SK-N-SH treated with all-trans-retinoic acid at 6 μM for 48 hours (cell line): ENCODE measurements at regions not wholly inside any gene's neighbourhood (a gene's known extent, or its start where the extent isn't known, plus 50 kb on each side); places are given as distances from the start of the nearest gene placed in this dataset.

Experiments used
- ATAC-seq: fragments of 200-7000 bp; cut with Tn5 transposase; 3 replicates; pipeline ENCODE4 v1.9.1; 2020; ENCODE audit warnings: mild to moderate bottlenecking, moderate library complexity
- ARNTL ChIP-seq: fragments of 450-650 bp; formaldehyde crosslinking; IDR thresholded peaks from 2 replicates; pipeline ENCODE4 v1.5.0; 2020; ENCODE audit warnings: low read depth, mild to moderate bottlenecking, moderate library complexity, borderline replicate concordance
- CREB5 ChIP-seq: fragments of 250-450 bp; sonication (Bioruptor Pico); IDR thresholded peaks from 2 replicates; pipeline ENCODE4 v1.5.1; 2020; ENCODE audit warnings: low read depth, mild to moderate bottlenecking, moderate library complexity
- CSDC2 ChIP-seq: fragments of 250-450 bp; sonication (Bioruptor Pico); IDR thresholded peaks from 2 replicates; pipeline ENCODE4 v1.5.0; 2020; ENCODE audit warnings: mild to moderate bottlenecking, moderate library complexity
- ESRRG ChIP-seq: fragments of 250-450 bp; sonication (Bioruptor Pico); IDR thresholded peaks from 2 replicates; pipeline ENCODE4 v1.6.1; 2021; ENCODE audit warnings: mild to moderate bottlenecking
- GLIS3 ChIP-seq: fragments of 250-450 bp; sonication (Bioruptor Pico); IDR thresholded peaks from 2 replicates; pipeline ENCODE4 v1.5.0; 2020; ENCODE audit warnings: mild to moderate bottlenecking, moderate library complexity
- ISL1 ChIP-seq: fragments of 250-450 bp; sonication (Bioruptor Pico); IDR thresholded peaks from 2 replicates; pipeline ENCODE4 v2.1.2; 2022; ENCODE audit warnings: mild to moderate bottlenecking, moderate library complexity
- OSR1 ChIP-seq: fragments of 250-450 bp; sonication (Bioruptor Pico); IDR thresholded peaks from 2 replicates; pipeline ENCODE4 v1.8.0; 2022; ENCODE audit warnings: moderate library complexity, mild to moderate bottlenecking, inconsistent platforms
- POU6F1 ChIP-seq: fragments of 250-450 bp; sonication (Bioruptor Pico); IDR thresholded peaks from 2 replicates; pipeline ENCODE4 v1.8.0; 2021; ENCODE audit warnings: low read depth, mild to moderate bottlenecking, moderate library complexity, borderline replicate concordance
- PPARA ChIP-seq: fragments of 250-450 bp; sonication (Bioruptor Pico); IDR thresholded peaks from 2 replicates; pipeline ENCODE4 v1.5.0; 2020; ENCODE audit warnings: mild to moderate bottlenecking, borderline replicate concordance
- RARB ChIP-seq: fragments of 250-450 bp; sonication (Bioruptor Pico); IDR thresholded peaks from 2 replicates; pipeline ENCODE4 v1.8.0; 2021; ENCODE audit warnings: mild to moderate bottlenecking, moderate library complexity
- TCF4 ChIP-seq: fragments of 250-450 bp; sonication (Bioruptor Pico); IDR thresholded peaks from 2 replicates; pipeline ENCODE4 v1.8.0; 2021; ENCODE audit warnings: mild to moderate bottlenecking, moderate library complexity, borderline replicate concordance
- TOX ChIP-seq: fragments of 250-450 bp; sonication (Bioruptor Pico); IDR thresholded peaks from 2 replicates; pipeline ENCODE4 v1.8.0; 2021; ENCODE audit warnings: mild to moderate bottlenecking, moderate library complexity, borderline replicate concordance
- ZC3H10 ChIP-seq: fragments of 250-450 bp; sonication (Bioruptor Pico); IDR thresholded peaks from 2 replicates; pipeline ENCODE4 v1.5.1; 2021; ENCODE audit warnings: mild to moderate bottlenecking, moderate library complexity
- ZFP30 ChIP-seq: fragments of 450-650 bp; formaldehyde crosslinking; IDR thresholded peaks from 2 replicates; pipeline ENCODE4 v1.5.0; 2022; ENCODE audit warnings: mild to moderate bottlenecking, moderate library complexity
- ZNF565 ChIP-seq: fragments of 450-650 bp; formaldehyde crosslinking; conservative IDR thresholded peaks from 2 replicates; pipeline ENCODE4 v1.5.0; 2020; ENCODE audit warnings: low read depth, mild to moderate bottlenecking, moderate library complexity
- ZNF70 ChIP-seq: fragments of 450-650 bp; formaldehyde crosslinking; IDR thresholded peaks from 2 replicates; pipeline ENCODE4 v1.5.0; 2020; ENCODE audit warnings: mild to moderate bottlenecking, moderate library complexity
- TF ChIP-seq, protein P1 (sequence below): fragments of 250-450 bp; sonication (Bioruptor Pico); IDR thresholded peaks from 2 replicates; pipeline ENCODE4 v1.5.1; 2021; ENCODE audit warnings: mild to moderate bottlenecking, moderate library complexity
- TF ChIP-seq, protein P2 (sequence below): fragments of 250-450 bp; sonication (Bioruptor Pico); IDR thresholded peaks from 2 replicates; pipeline ENCODE4 v1.8.0; 2020; ENCODE audit warnings: mild to moderate bottlenecking, moderate library complexity, borderline replicate concordance

GRCh38 chr2:19478409-19478808 is 120.0 kb upstream of the OSR1 start:
- no peak for TF ChIP-seq PPARA
- TF ChIP-seq, protein P1, sequence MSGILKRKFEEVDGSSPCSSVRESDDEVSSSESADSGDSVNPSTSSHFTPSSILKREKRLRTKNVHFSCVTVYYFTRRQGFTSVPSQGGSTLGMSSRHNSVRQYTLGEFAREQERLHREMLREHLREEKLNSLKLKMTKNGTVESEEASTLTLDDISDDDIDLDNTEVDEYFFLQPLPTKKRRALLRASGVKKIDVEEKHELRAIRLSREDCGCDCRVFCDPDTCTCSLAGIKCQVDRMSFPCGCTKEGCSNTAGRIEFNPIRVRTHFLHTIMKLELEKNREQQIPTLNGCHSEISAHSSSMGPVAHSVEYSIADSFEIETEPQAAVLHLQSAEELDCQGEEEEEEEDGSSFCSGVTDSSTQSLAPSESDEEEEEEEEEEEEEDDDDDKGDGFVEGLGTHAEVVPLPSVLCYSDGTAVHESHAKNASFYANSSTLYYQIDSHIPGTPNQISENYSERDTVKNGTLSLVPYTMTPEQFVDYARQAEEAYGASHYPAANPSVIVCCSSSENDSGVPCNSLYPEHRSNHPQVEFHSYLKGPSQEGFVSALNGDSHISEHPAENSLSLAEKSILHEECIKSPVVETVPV (CRISPR knock-in tag), result no peak
- TF ChIP-seq, all 23 proteins: peak for 0
- ATAC-seq, result no peak

DNA sequence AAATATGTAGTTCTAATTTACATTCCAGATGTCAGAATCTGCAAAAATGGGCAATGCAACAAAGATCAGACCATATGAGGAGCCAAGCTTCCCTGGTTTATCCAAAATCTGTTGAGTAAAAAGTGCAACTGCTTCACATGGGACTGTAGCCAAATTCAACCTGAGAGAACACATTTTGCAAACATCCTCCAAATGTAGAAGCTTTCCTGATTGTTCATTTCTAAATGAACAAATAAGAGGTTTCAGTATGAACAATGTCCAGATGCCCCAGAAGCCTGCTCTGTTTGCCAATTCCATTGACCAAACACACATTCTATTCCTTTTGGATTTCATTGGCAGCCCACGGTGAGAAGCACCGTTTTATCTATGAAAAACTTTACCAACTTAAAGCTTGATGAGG is 117.9 kb upstream of the OSR1 start:
- ATAC-seq, result no peak
- no peak for TF ChIP-seq ISL1 (CRISPR knock-in tag)
- TF ChIP-seq ZNF565 (CRISPR knock-in tag), result no peak
- TF ChIP-seq ZC3H10, result no peak
- TF ChIP-seq TOX (CRISPR knock-in tag), result no peak
- TF ChIP-seq GLIS3 (CRISPR knock-in tag), result no peak
- no peak for TF ChIP-seq TCF4 (CRISPR knock-in tag)
- TF ChIP-seq POU6F1, result no peak
- no peak for TF ChIP-seq OSR1

DNA sequence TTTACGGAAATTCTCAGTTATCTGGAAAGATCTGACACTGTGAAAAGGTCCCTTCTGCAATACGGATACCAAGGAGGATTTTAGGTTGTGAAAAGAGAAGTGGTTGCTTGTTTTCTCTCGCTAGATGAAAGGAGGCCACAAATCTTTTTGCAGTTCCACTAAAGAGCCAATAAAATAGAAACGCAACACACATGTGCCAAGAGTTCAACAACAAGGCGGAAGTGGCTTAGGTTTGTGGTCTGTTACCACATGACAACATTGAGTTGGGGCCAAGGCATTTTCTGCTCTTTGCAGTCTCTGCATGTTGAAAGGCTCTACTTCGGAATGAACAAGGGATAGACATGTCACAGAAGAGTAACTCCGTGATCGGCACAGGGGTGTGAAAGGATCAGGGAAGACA is 115.7 kb upstream of the OSR1 start:
- ATAC-seq, result no peak
- TF ChIP-seq CSDC2 (CRISPR knock-in tag), result no peak
- TF ChIP-seq RARB, result no peak
- TF ChIP-seq ZNF565 (CRISPR knock-in tag), result no peak
- TF ChIP-seq ZFP30 (CRISPR knock-in tag), result no peak
- TF ChIP-seq, protein P2, sequence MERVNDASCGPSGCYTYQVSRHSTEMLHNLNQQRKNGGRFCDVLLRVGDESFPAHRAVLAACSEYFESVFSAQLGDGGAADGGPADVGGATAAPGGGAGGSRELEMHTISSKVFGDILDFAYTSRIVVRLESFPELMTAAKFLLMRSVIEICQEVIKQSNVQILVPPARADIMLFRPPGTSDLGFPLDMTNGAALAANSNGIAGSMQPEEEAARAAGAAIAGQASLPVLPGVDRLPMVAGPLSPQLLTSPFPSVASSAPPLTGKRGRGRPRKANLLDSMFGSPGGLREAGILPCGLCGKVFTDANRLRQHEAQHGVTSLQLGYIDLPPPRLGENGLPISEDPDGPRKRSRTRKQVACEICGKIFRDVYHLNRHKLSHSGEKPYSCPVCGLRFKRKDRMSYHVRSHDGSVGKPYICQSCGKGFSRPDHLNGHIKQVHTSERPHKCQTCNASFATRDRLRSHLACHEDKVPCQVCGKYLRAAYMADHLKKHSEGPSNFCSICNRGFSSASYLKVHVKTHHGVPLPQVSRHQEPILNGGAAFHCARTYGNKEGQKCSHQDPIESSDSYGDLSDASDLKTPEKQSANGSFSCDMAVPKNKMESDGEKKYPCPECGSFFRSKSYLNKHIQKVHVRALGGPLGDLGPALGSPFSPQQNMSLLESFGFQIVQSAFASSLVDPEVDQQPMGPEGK (CRISPR knock-in tag), result no peak
- no peak for TF ChIP-seq TOX (CRISPR knock-in tag)
- TF ChIP-seq, all 23 proteins: peak for 0

GRCh38 chr2:19473350-19473749 is 114.9 kb upstream of the OSR1 start:
- TF ChIP-seq, protein P1 (CRISPR knock-in tag), result no peak
- TF ChIP-seq ESRRG (CRISPR knock-in tag), result no peak
- no peak for TF ChIP-seq TOX (CRISPR knock-in tag)
- TF ChIP-seq PPARA, result no peak
- no peak for TF ChIP-seq RARB
- no peak for TF ChIP-seq ZFP30 (CRISPR knock-in tag)
- TF ChIP-seq ZNF70 (CRISPR knock-in tag), result no peak
- TF ChIP-seq ZC3H10, result no peak
- TF ChIP-seq OSR1, result no peak
- TF ChIP-seq CREB5 (CRISPR knock-in tag), result no peak
- TF ChIP-seq, protein P2 (CRISPR knock-in tag), result no peak
- TF ChIP-seq ARNTL (CRISPR knock-in tag), result no peak
- no peak for TF ChIP-seq POU6F1
- no peak for TF ChIP-seq GLIS3 (CRISPR knock-in tag)
- ATAC-seq, result no peak
